Stomach (tissue), 4 donors: ENCODE measurements at regions not wholly inside any gene's neighbourhood (a gene's known extent, or its start where the extent isn't known, plus 50 kb on each side); places are given as distances from the start of the nearest gene placed in this dataset.

Experiments
- POLR2A ChIP-seq, 4 donors: fragments of 450-650 bp; IDR thresholded peaks; one replicate each; pipeline ENCODE4 v1.6.1; 2016; ENCODE audit warnings: antibody characterized with exemption in 4 of 4, control low read depth in 2 of 4, mild to moderate bottlenecking in 1 of 4, moderate library complexity in 1 of 4
- TF ChIP-seq, protein P1 (sequence below), 7 experiments: fragments of 450-650 bp in 4 of 7; fragments of 200-600 bp in 3 of 7; sonication (generic) in 3 of 7; IDR thresholded peaks; one replicate each; pipeline ENCODE4 v1.5.1; 2016 to 2019; ENCODE audit warnings: antibody characterized with exemption in 7 of 7, control low read depth in 2 of 7, mild to moderate bottlenecking in 1 of 7

- TF ChIP-seq, protein P1, sequence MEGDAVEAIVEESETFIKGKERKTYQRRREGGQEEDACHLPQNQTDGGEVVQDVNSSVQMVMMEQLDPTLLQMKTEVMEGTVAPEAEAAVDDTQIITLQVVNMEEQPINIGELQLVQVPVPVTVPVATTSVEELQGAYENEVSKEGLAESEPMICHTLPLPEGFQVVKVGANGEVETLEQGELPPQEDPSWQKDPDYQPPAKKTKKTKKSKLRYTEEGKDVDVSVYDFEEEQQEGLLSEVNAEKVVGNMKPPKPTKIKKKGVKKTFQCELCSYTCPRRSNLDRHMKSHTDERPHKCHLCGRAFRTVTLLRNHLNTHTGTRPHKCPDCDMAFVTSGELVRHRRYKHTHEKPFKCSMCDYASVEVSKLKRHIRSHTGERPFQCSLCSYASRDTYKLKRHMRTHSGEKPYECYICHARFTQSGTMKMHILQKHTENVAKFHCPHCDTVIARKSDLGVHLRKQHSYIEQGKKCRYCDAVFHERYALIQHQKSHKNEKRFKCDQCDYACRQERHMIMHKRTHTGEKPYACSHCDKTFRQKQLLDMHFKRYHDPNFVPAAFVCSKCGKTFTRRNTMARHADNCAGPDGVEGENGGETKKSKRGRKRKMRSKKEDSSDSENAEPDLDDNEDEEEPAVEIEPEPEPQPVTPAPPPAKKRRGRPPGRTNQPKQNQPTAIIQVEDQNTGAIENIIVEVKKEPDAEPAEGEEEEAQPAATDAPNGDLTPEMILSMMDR (IDR thresholded peaks at IDR 0.05): no peak
- no peak for TF ChIP-seq POLR2A (IDR thresholded peaks at IDR 0.05)
Observed at GRCh38 chr18:41052625-41053024, 902.4 kb upstream of the PIK3C3 start.
